HG02763 (cell line): ENCODE measurements at regions not wholly inside any gene's neighbourhood (a gene's known extent, or its start where the extent isn't known, plus 50 kb on each side); places are given as distances from the start of the nearest gene placed in this dataset.
"Not testable (repeated sequence)": the region's sequence is repeated elsewhere in the genome, so short reads cannot be mapped to it uniquely, and the experiment has no call there.

ENCODE experiments used
- ATAC-seq: cut with Tn5 transposase; IDR thresholded peaks from one replicate; pipeline ENCODE4 v1.9.1; 2021; ENCODE audit warnings: mild to moderate bottlenecking, moderate library complexity; ENCODE audit not compliant: unreplicated experiment

- no peak for ATAC-seq
Measured at GRCh38 chr6:144897441-144897921, 612.3 kb downstream of the UTRN start.

GRCh38 chr6:144898052-144898689, 613.0 kb downstream of the UTRN start:
- no peak for ATAC-seq

- no peak for ATAC-seq
Measured at GRCh38 chr6:144898741-144899140, 613.6 kb downstream of the UTRN start.

GRCh38 chr6:144899161-144899560, 614.0 kb downstream of the UTRN start:
- no peak for ATAC-seq

- ATAC-seq: no peak
Measured at GRCh38 chr6:144901412-144901811, 616.3 kb downstream of the UTRN start.

- ATAC-seq: no peak
Measured at GRCh38 chr6:144908004-144908403, 622.9 kb downstream of the UTRN start.

GRCh38 chr6:144909753-144910285, 624.7 kb downstream of the UTRN start:
- no peak for ATAC-seq

- no peak for ATAC-seq
Measured at GRCh38 chr6:144911322-144911721, 626.2 kb downstream of the UTRN start.

GRCh38 chr6:144912474-144912873, 627.3 kb downstream of the UTRN start:
- no peak for ATAC-seq

GRCh38 chr6:144918073-144918472, 632.9 kb downstream of the UTRN start:
- no peak for ATAC-seq

GRCh38 chr6:144919560-144919959, 634.4 kb downstream of the UTRN start:
- ATAC-seq: no peak

- ATAC-seq: no peak
Measured at GRCh38 chr6:144920391-144920961, 635.3 kb downstream of the UTRN start.

- no peak for ATAC-seq
Measured at GRCh38 chr6:144921206-144921975, 636.3 kb downstream of the UTRN start.

GRCh38 chr6:144922120-144922722, 637.1 kb downstream of the UTRN start:
- no peak for ATAC-seq

- ATAC-seq: not testable (repeated sequence)
Measured at GRCh38 chr6:144922771-144923490, 637.8 kb downstream of the UTRN start.

- ATAC-seq: not testable (repeated sequence)
Measured at GRCh38 chr6:144923491-144923787, 638.3 kb downstream of the UTRN start.

- ATAC-seq: no peak
Measured at GRCh38 chr6:144928847-144929246, 643.7 kb downstream of the UTRN start.

- no peak for ATAC-seq
Measured at GRCh38 chr6:144929262-144929661, 644.1 kb downstream of the UTRN start.

GRCh38 chr6:144931172-144932035, 646.3 kb downstream of the UTRN start:
- no peak for ATAC-seq

- ATAC-seq: no peak
Measured at GRCh38 chr6:144932621-144933020, 647.5 kb downstream of the UTRN start.
